Kidney epithelial cell (primary cell): ENCODE measurements at regions not wholly inside any gene's neighbourhood (a gene's known extent, or its start where the extent isn't known, plus 50 kb on each side); places are given as distances from the start of the nearest gene placed in this dataset.

ENCODE experiments used
- DNase-seq: peaks from one replicate; pipeline ENCODE4 v3.0.0-alpha.2; 2010; ENCODE audit warnings: low read depth
- H3K27me3 ChIP-seq: 2 replicates; pipeline ENCODE4 v1.6.0; 2011; ENCODE audit warnings: low read length; ENCODE audit not compliant: control insufficient read depth, insufficient read depth
- H3K36me3 ChIP-seq: 2 replicates; pipeline ENCODE4 v1.5.1; 2011; ENCODE audit warnings: low read length; ENCODE audit not compliant: control insufficient read depth, insufficient read depth
- H3K4me3 ChIP-seq: 2 replicates; pipeline ENCODE4 v1.5.1; 2011; ENCODE audit warnings: low read depth, mild to moderate bottlenecking, control low read depth, low read length
- CTCF ChIP-seq: IDR thresholded peaks from 2 replicates; pipeline ENCODE4 v1.5.1; 2011; ENCODE audit warnings: mild to moderate bottlenecking, moderate library complexity, low read length, control low read depth, inconsistent platforms; ENCODE audit not compliant: insufficient read depth, poor library complexity, severe bottlenecking

- no peaks in the 10 kb centered on the region for H3K36me3 ChIP-seq
- H3K27me3 ChIP-seq: no peaks in the 10 kb centered on the region
- no peak for DNase-seq
- H3K4me3 ChIP-seq: no peak overlapping the region
- no peak for TF ChIP-seq CTCF
These were observed 73.2 kb upstream of the SALL1 start for GRCh38 chr16:51224317-51224716.

GRCh38 chr16:51222016-51222415 lies 70.9 kb upstream of the SALL1 start:
- Histone ChIP-seq H3K4me3 (no peak overlapping the region), H3K27me3 (no peaks in the 10 kb centered on the region), H3K36me3 (no peaks in the 10 kb centered on the region)
- no peak for TF ChIP-seq CTCF
- DNase-seq: no peak

- H3K27me3 ChIP-seq: no peaks in the 10 kb centered on the region
- no peaks in the 10 kb centered on the region for H3K36me3 ChIP-seq
- H3K4me3 ChIP-seq: no peak overlapping the region
- no peak for TF ChIP-seq CTCF
- no peak for DNase-seq
These were observed 60.1 kb upstream of the SALL1 start for GRCh38 chr16:51211148-51211547.

GRCh38 chr16:51210087-51210486 lies 59.0 kb upstream of the SALL1 start:
- DNase-seq: no peak
- H3K27me3 ChIP-seq: no peaks in the 10 kb centered on the region
- TF ChIP-seq CTCF: no peak
- H3K4me3 ChIP-seq: no peak overlapping the region
- H3K36me3 ChIP-seq: no peaks in the 10 kb centered on the region

- Histone ChIP-seq H3K36me3 (no peaks in the 10 kb centered on the region), H3K27me3 (no peaks in the 10 kb centered on the region), H3K4me3 (no peak overlapping the region)
- no peak for TF ChIP-seq CTCF
- DNase-seq: no peak
These were observed 50.5 kb upstream of the SALL1 start for GRCh38 chr16:51201604-51202003.
